Right lung (tissue), 2 donors: ENCODE measurements at regions not wholly inside any gene's neighbourhood (a gene's known extent, or its start where the extent isn't known, plus 50 kb on each side); places are given as distances from the start of the nearest gene placed in this dataset.

Source experiments
- DNase-seq, 2 donors: peaks; one replicate each; pipeline ENCODE4 v3.0.0-alpha.2; 2013

- DNase-seq = no peak
Measured at GRCh38 chrX:7280520-7280919, 132.6 kb upstream of the PUDP start.

- DNase-seq = no peak
Measured at GRCh38 chrX:7272346-7272745, 124.4 kb upstream of the PUDP start.

- DNase-seq = no peak
Measured at GRCh38 chrX:7270933-7271332, 123.0 kb upstream of the PUDP start.

GRCh38 chrX:7269991-7270390 lies 122.0 kb upstream of the PUDP start:
- DNase-seq = no peak

GRCh38 chrX:7269589-7269988 lies 121.6 kb upstream of the PUDP start:
- DNase-seq = no peak

- no peak for DNase-seq
Measured at GRCh38 chrX:7266288-7266687, 118.3 kb upstream of the PUDP start.

GRCh38 chrX:7264399-7264798 lies 116.4 kb upstream of the PUDP start:
- no peak for DNase-seq

- DNase-seq = no peak
Measured at GRCh38 chrX:7263961-7264360, 116.0 kb upstream of the PUDP start.

GRCh38 chrX:7263330-7263729 lies 115.4 kb upstream of the PUDP start:
- DNase-seq = no peak

GRCh38 chrX:7262551-7262950 lies 114.6 kb upstream of the PUDP start:
- DNase-seq = no peak

- no peak for DNase-seq
Measured at GRCh38 chrX:7261672-7262332, 113.8 kb upstream of the PUDP start.

GRCh38 chrX:7254144-7254543 lies 106.2 kb upstream of the PUDP start:
- DNase-seq = no peak

GRCh38 chrX:7253565-7253964 lies 105.6 kb upstream of the PUDP start:
- DNase-seq = no peak

- DNase-seq = peak; percentile 32 to 35
Measured at GRCh38 chrX:7252013-7252610, 104.2 kb upstream of the PUDP start.

GRCh38 chrX:7247346-7247745 lies 99.4 kb upstream of the PUDP start:
- no peak for DNase-seq

GRCh38 chrX:7244405-7244804 lies 96.5 kb upstream of the PUDP start:
- DNase-seq = no peak

GRCh38 chrX:7242613-7243012 lies 94.7 kb upstream of the PUDP start:
- no peak for DNase-seq

- no peak for DNase-seq
Measured at GRCh38 chrX:7240929-7241328, 93.0 kb upstream of the PUDP start.

- no peak for DNase-seq
Measured at GRCh38 chrX:7235071-7235470, 87.1 kb upstream of the PUDP start.

- no peak for DNase-seq
Measured at GRCh38 chrX:7233580-7234406, 85.8 kb upstream of the PUDP start.

GRCh38 chrX:7228226-7228625 lies 80.3 kb upstream of the PUDP start:
- no peak for DNase-seq

GRCh38 chrX:7225338-7225737 lies 77.4 kb upstream of the PUDP start:
- DNase-seq = no peak

- DNase-seq = no peak
Measured at GRCh38 chrX:7223271-7223670, 75.3 kb upstream of the PUDP start.
